VCaP (cell line): ENCODE measurements at regions not wholly inside any gene's neighbourhood (a gene's known extent, or its start where the extent isn't known, plus 50 kb on each side); places are given as distances from the start of the nearest gene placed in this dataset.

Experiments used
- H3K27ac ChIP-seq: fragments of 450-650 bp; 2 replicates; pipeline ENCODE4 v1.5.1; 2017
- CTCF ChIP-seq: fragments of 450-650 bp; conservative IDR thresholded peaks from 2 replicates; pipeline ENCODE4 v1.5.1; 2017; ENCODE audit warnings: mild to moderate bottlenecking, moderate library complexity

DNA sequence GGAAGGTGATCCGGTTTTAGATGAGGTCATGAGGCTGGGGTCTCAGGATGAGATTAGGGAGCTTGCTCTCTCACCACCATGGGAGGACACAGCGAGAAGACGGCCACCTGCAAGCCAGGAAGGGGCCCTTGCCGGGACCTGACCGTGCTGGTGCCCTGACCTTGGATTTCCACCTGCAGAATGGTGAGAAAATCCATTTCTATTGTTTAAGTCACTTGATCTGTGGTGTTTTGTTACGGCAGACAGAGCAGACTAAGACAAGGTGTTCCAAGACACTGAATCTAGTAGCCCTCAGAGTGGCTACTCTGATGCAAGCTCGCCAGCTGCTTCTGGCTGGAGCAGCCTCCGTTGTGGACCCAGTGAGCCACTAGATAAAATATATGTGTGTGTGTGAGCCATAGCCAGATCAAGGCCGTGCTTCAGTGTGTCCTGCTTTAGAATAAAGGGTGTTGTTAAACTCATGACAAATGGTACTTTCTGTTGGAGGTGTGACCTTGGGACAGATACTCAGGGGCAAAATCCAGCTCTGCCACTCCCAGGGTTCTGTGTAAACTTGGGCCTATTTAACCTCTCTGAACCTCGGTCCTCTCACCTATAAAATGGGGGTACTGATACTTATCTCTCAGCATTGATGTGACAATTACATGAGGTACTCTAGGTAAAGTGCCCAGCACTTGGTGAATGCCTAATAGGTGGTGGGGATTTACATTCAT lies 67.9 kb upstream of the STX18 start:
- TF ChIP-seq CTCF, result no peak
- no peak overlapping the region for H3K27ac ChIP-seq

DNA sequence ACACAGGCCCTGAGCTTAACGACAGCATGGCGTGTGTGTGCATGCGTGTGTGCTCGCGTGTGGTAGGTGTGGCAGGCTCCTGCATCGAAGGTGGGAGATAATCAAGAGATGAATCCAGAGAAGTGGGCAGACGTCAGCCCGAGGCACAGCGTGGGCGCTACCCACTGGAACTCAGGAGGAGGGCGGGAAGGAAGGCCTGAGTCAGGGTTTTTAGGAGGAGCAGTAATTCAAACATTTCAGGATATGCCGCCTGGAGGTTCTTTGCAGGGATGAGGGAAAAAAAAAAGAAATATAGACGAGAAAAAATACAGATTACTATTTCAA lies 66.3 kb upstream of the STX18 start:
- H3K27ac ChIP-seq, result no peak overlapping the region
- TF ChIP-seq CTCF, result no peak

- no peak for TF ChIP-seq CTCF
Measured at GRCh38 chr4:4607336-4608213, 65.7 kb upstream of the STX18 start.

GRCh38 chr4:4606321-4606720 lies 64.5 kb upstream of the STX18 start:
- no peak for TF ChIP-seq CTCF
- H3K27ac ChIP-seq, result no peak overlapping the region

More at GRCh38 chr4:4607336-4608213, 65.7 kb upstream of the STX18 start:
- no peak overlapping the region for H3K27ac ChIP-seq

- no peak for TF ChIP-seq CTCF
- no peak overlapping the region for H3K27ac ChIP-seq
Measured at GRCh38 chr4:4605849-4606248, 64.0 kb upstream of the STX18 start.

DNA sequence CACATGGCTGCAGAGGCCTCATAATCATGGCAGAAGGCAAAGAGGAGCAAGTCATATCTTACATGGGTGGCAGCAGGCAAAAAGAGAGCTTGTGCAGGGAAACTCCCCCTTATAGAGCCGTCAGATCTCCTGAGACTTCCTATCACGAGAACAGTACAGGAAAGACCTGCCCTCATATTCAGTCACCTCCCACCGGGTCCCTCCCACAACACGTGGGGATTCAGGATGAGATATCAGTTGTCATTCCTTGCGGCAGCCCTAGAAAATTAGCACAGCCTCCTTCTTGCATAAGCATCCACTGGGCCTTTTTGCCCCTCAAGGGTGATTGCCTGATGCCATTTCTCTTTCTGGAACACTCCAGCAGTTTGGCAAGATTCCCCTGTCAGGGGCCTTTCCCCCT lies 61.7 kb upstream of the STX18 start:
- TF ChIP-seq CTCF, result no peak
- H3K27ac ChIP-seq, result no peak overlapping the region

DNA sequence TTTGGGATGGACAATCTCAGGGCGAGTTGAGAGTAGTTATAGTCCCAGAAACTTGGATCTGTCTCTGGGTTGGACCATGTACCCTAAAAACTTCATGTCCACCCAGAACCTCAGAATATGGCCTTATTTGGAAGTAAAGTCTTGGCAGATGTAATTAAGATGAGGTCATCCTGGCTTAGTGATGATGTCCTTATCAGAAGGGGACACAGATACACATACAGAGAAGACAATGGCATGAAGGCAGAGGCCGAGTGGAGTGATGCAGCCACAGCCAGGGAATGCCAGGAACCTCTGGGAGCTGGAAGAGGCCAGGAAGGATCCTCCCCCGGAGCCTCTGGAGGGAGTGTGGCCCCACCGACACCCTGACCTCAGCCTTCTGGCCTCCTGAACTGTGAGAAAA lies 61.2 kb upstream of the STX18 start:
- no peak overlapping the region for H3K27ac ChIP-seq
- TF ChIP-seq CTCF, result no peak
